ES-I3 (cell line): ENCODE measurements at regions not wholly inside any gene's neighbourhood (a gene's known extent, or its start where the extent isn't known, plus 50 kb on each side); places are given as distances from the start of the nearest gene placed in this dataset.

Experiments
- H3K36me3 ChIP-seq: 2 replicates; pipeline ENCODE4 v1.6.1; 2013; ENCODE audit warnings: mild to moderate bottlenecking, low read length, control low read depth, moderate library complexity; ENCODE audit not compliant: insufficient read depth
- H3K4me1 ChIP-seq: 2 replicates; pipeline ENCODE4 v1.6.1; 2013; ENCODE audit warnings: mild to moderate bottlenecking, control low read depth, low read length; ENCODE audit not compliant: insufficient read depth
- H3K9ac ChIP-seq: 2 replicates; pipeline ENCODE4 v1.6.1; 2013; ENCODE audit warnings: low read depth, mild to moderate bottlenecking, low read length, moderate library complexity
- H3K9me3 ChIP-seq: 2 replicates; pipeline ENCODE4 v1.6.1; 2013; ENCODE audit warnings: mild to moderate bottlenecking, low read length, moderate library complexity; ENCODE audit not compliant: control insufficient read depth, insufficient read depth

GRCh38 chr3:159605776-159606175, 382.9 kb upstream of the IL12A start:
- H3K9ac ChIP-seq = no peak overlapping the region
- no peaks in the 10 kb centered on the region for H3K4me1 ChIP-seq
- H3K9me3 ChIP-seq = no peaks in the 10 kb centered on the region
- no peaks in the 10 kb centered on the region for H3K36me3 ChIP-seq

GRCh38 chr3:159607856-159608255, 380.8 kb upstream of the IL12A start:
- no peak overlapping the region for H3K9ac ChIP-seq
- H3K9me3 ChIP-seq = no peaks in the 10 kb centered on the region
- no peaks in the 10 kb centered on the region for H3K4me1 ChIP-seq
- H3K36me3 ChIP-seq = no peaks in the 10 kb centered on the region

GRCh38 chr3:159608311-159608710, 380.3 kb upstream of the IL12A start:
- H3K9ac ChIP-seq = no peak overlapping the region
- H3K4me1 ChIP-seq = no peaks in the 10 kb centered on the region
- H3K9me3 ChIP-seq = no peaks in the 10 kb centered on the region
- H3K36me3 ChIP-seq = no peaks in the 10 kb centered on the region

- H3K4me1 ChIP-seq = no peaks in the 10 kb centered on the region
- no peaks in the 10 kb centered on the region for H3K9me3 ChIP-seq
- no peak overlapping the region for H3K9ac ChIP-seq
- no peaks in the 10 kb centered on the region for H3K36me3 ChIP-seq
Observed at GRCh38 chr3:159609625-159610024, 379.0 kb upstream of the IL12A start.

GRCh38 chr3:159616234-159616825, 372.3 kb upstream of the IL12A start:
- H3K4me1 ChIP-seq = no peaks in the 10 kb centered on the region
- H3K9me3 ChIP-seq = no peaks in the 10 kb centered on the region
- H3K9ac ChIP-seq = no peak overlapping the region
- H3K36me3 ChIP-seq = no peaks in the 10 kb centered on the region

- Histone ChIP-seq H3K9me3 (no peaks in the 10 kb centered on the region), H3K9ac (no peak overlapping the region), H3K4me1 (no peaks in the 10 kb centered on the region), H3K36me3 (no peaks in the 10 kb centered on the region)
Observed at GRCh38 chr3:159619341-159619885, 369.2 kb upstream of the IL12A start.

- Histone ChIP-seq H3K9me3 (no peaks in the 10 kb centered on the region), H3K9ac (no peak overlapping the region)
Observed at GRCh38 chr3:159620281-159620680, 368.4 kb upstream of the IL12A start.

GRCh38 chr3:159620873-159621272, 367.8 kb upstream of the IL12A start:
- Histone ChIP-seq H3K9me3 (no peaks in the 10 kb centered on the region), H3K9ac (no peak overlapping the region), H3K4me1 (no peaks in the 10 kb centered on the region), H3K36me3 (no peaks in the 10 kb centered on the region)

More at GRCh38 chr3:159620281-159620680, 368.4 kb upstream of the IL12A start:
- Histone ChIP-seq H3K4me1 (no peaks in the 10 kb centered on the region), H3K36me3 (no peaks in the 10 kb centered on the region)

GRCh38 chr3:159624616-159625015, 364.0 kb upstream of the IL12A start:
- Histone ChIP-seq H3K9ac (no peak overlapping the region), H3K9me3 (no peaks in the 10 kb centered on the region), H3K4me1 (no peaks in the 10 kb centered on the region), H3K36me3 (no peaks in the 10 kb centered on the region)

- H3K9ac ChIP-seq = no peak overlapping the region
Observed at GRCh38 chr3:159625594-159625993, 363.0 kb upstream of the IL12A start.

GRCh38 chr3:159626598-159626997, 362.0 kb upstream of the IL12A start:
- Histone ChIP-seq H3K9me3 (no peaks in the 10 kb centered on the region), H3K4me1 (no peaks in the 10 kb centered on the region), H3K36me3 (no peaks in the 10 kb centered on the region), H3K9ac (no peak overlapping the region)

More at GRCh38 chr3:159625594-159625993, 363.0 kb upstream of the IL12A start:
- no peaks in the 10 kb centered on the region for H3K9me3 ChIP-seq
- no peaks in the 10 kb centered on the region for H3K36me3 ChIP-seq
- no peaks in the 10 kb centered on the region for H3K4me1 ChIP-seq

- H3K4me1 ChIP-seq = peaks cover under 1% of the 10 kb centered on the region; the same call in 1 of the 2 replicates
- no peaks in the 10 kb centered on the region for H3K36me3 ChIP-seq
- no peak overlapping the region for H3K9ac ChIP-seq
- H3K9me3 ChIP-seq = no peaks in the 10 kb centered on the region
Observed at GRCh38 chr3:159627229-159627628, 361.4 kb upstream of the IL12A start.

GRCh38 chr3:159627634-159628033, 361.0 kb upstream of the IL12A start:
- H3K9ac ChIP-seq = no peak overlapping the region
- peaks cover 4% of the 10 kb centered on the region for H3K4me1 ChIP-seq
- no peaks in the 10 kb centered on the region for H3K9me3 ChIP-seq
- no peaks in the 10 kb centered on the region for H3K36me3 ChIP-seq

GRCh38 chr3:159629329-159630084, 359.1 kb upstream of the IL12A start:
- no peaks in the 10 kb centered on the region for H3K36me3 ChIP-seq
- H3K9me3 ChIP-seq = no peaks in the 10 kb centered on the region
- H3K9ac ChIP-seq = no peak overlapping the region
- H3K4me1 ChIP-seq = peaks cover 4% of the 10 kb centered on the region

GRCh38 chr3:159631226-159631625, 357.4 kb upstream of the IL12A start:
- Histone ChIP-seq H3K36me3 (no peaks in the 10 kb centered on the region), H3K9ac (no peak overlapping the region), H3K9me3 (no peaks in the 10 kb centered on the region), H3K4me1 (peaks cover 4% of the 10 kb centered on the region)
